Mesendoderm (in vitro differentiated cells): ENCODE measurements at regions not wholly inside any gene's neighbourhood (a gene's known extent, or its start where the extent isn't known, plus 50 kb on each side); places are given as distances from the start of the nearest gene placed in this dataset.

Experiments
- DNase-seq: peaks from one replicate; pipeline ENCODE4 v3.0.0; 2013
- H2AK5ac ChIP-seq: 2 replicates; pipeline ENCODE4 v1.6.1; 2013; ENCODE audit warnings: low read length, inconsistent platforms
- H2BK120ac ChIP-seq: 2 replicates; pipeline ENCODE4 v1.6.1; 2013; ENCODE audit warnings: low read depth, mild to moderate bottlenecking, low read length, moderate library complexity, mixed read lengths
- H2BK15ac ChIP-seq: replicated peaks from 2 replicates; pipeline ENCODE4 v1.6.1; 2013; ENCODE audit warnings: low read depth, mild to moderate bottlenecking, moderate library complexity
- H2BK5ac ChIP-seq: 2 replicates; pipeline ENCODE4 v1.6.1; 2013; ENCODE audit warnings: low read length, inconsistent platforms
- H3K18ac ChIP-seq: 2 replicates; pipeline ENCODE4 v1.6.1; 2013; ENCODE audit warnings: mild to moderate bottlenecking, low read length, mixed read lengths
- H3K23ac ChIP-seq: one replicate; pipeline ENCODE4 v1.6.1; 2013; ENCODE audit warnings: low read length
- H3K27ac ChIP-seq: 2 replicates; pipeline ENCODE4 v1.5.1; 2013; ENCODE audit warnings: low read depth, mild to moderate bottlenecking, inconsistent platforms, low read length, moderate library complexity
- H3K27me3 ChIP-seq: 2 replicates; pipeline ENCODE4 v1.6.1; 2013; ENCODE audit warnings: low read length, control low read depth, mild to moderate bottlenecking, inconsistent platforms; ENCODE audit not compliant: insufficient read depth, poor library complexity
- H3K36me3 ChIP-seq: 2 replicates; pipeline ENCODE4 v1.6.1; 2013; ENCODE audit warnings: low read length, inconsistent platforms; ENCODE audit not compliant: control insufficient read depth, insufficient read depth
- H3K4ac ChIP-seq: one replicate; pipeline ENCODE4 v1.6.1; 2013; ENCODE audit warnings: low read depth, mild to moderate bottlenecking, low read length, moderate library complexity
- H3K4me1 ChIP-seq: 2 replicates; pipeline ENCODE4 v1.6.1; 2013; ENCODE audit warnings: low read depth, low read length, inconsistent platforms; ENCODE audit not compliant: control insufficient read depth
- H3K4me2 ChIP-seq: 2 replicates; pipeline ENCODE4 v1.6.1; 2013; ENCODE audit warnings: low read length
- H3K4me3 ChIP-seq: 2 replicates; pipeline ENCODE4 v1.5.1; 2013; ENCODE audit warnings: mild to moderate bottlenecking, low read length
- H3K56ac ChIP-seq: one replicate; pipeline ENCODE4 v1.6.1; 2013; ENCODE audit warnings: low read length
- H3K79me1 ChIP-seq: 2 replicates; pipeline ENCODE4 v1.6.1; 2013; ENCODE audit warnings: low read length, inconsistent platforms
- H3K79me2 ChIP-seq: 2 replicates; pipeline ENCODE4 v1.6.1; 2013; ENCODE audit warnings: mild to moderate bottlenecking, low read length; ENCODE audit not compliant: control insufficient read depth, insufficient read depth
- H3K9ac ChIP-seq: 2 replicates; pipeline ENCODE4 v1.6.1; 2013; ENCODE audit warnings: low read length, inconsistent platforms
- H4K5ac ChIP-seq: one replicate; pipeline ENCODE4 v1.6.1; 2013; ENCODE audit warnings: low read length
- H4K8ac ChIP-seq: one replicate; pipeline ENCODE4 v1.6.1; 2013; ENCODE audit warnings: low read depth, mild to moderate bottlenecking, control low read depth, low read length, moderate library complexity
- WGBS: extraction: QIAGEN DNeasy Blood & Tissue Kit; methylation state at CpG from one replicate; pipeline ENCODE4 v1.1.7; 2013; ENCODE audit warnings: low lambda C conversion rate, missing lambda C conversion rate; ENCODE audit not compliant: insufficient coverage; ENCODE audit errors: extremely low coverage; 5-methylcytosine and 5-hydroxymethylcytosine counted together

- Histone ChIP-seq H3K18ac (no peak overlapping the region), H3K56ac (no peak overlapping the region), H3K36me3 (no peaks in the 10 kb centered on the region), H3K79me2 (no peaks in the 10 kb centered on the region), H4K8ac (no peak overlapping the region), H3K27ac (no peak overlapping the region), H2BK120ac (no peak overlapping the region), H3K23ac (no peak overlapping the region), H2BK5ac (no peak overlapping the region), H2BK15ac (no peak overlapping the region), H3K27me3 (no peaks in the 10 kb centered on the region), H3K4ac (no peak overlapping the region), H4K5ac (no peak overlapping the region), H3K79me1 (no peaks in the 10 kb centered on the region), H3K9ac (no peak overlapping the region), H2AK5ac (no peak overlapping the region), H3K4me1 (no peaks in the 10 kb centered on the region), H3K4me2 (no peak overlapping the region), H3K4me3 (no peak overlapping the region)
- no peak for DNase-seq
- WGBS = no CpG with 5 or more reads among the region's 4 CpGs
Observed at GRCh38 chr20:11810311-11811083, 107.2 kb upstream of the BTBD3 start.

GRCh38 chr20:11813106-11813890, 104.4 kb upstream of the BTBD3 start:
- no peaks in the 10 kb centered on the region for H3K79me2 ChIP-seq
- no peak overlapping the region for H3K56ac ChIP-seq
- no peak overlapping the region for H4K5ac ChIP-seq
- H3K9ac ChIP-seq = no peak overlapping the region
- no peak overlapping the region for H3K18ac ChIP-seq
- no peaks in the 10 kb centered on the region for H3K27me3 ChIP-seq
- H3K4me2 ChIP-seq = no peak overlapping the region
- H3K4me1 ChIP-seq = no peaks in the 10 kb centered on the region
- no peaks in the 10 kb centered on the region for H3K36me3 ChIP-seq
- no peak overlapping the region for H4K8ac ChIP-seq
- no peak overlapping the region for H3K4ac ChIP-seq
- H3K27ac ChIP-seq = no peak overlapping the region
- no peak overlapping the region for H2BK120ac ChIP-seq
- WGBS = no CpG with 5 or more reads among the region's 14 CpGs
- no peaks in the 10 kb centered on the region for H3K79me1 ChIP-seq
- H3K4me3 ChIP-seq = no peak overlapping the region
- no peak for DNase-seq
- no peak overlapping the region for H2BK5ac ChIP-seq
- H3K23ac ChIP-seq = no peak overlapping the region
- H2BK15ac ChIP-seq = no peak overlapping the region
- no peak overlapping the region for H2AK5ac ChIP-seq

GRCh38 chr20:11814267-11814666, 103.4 kb upstream of the BTBD3 start:
- no CpG with 5 or more reads among the region's 3 CpGs for WGBS
- DNase-seq = peak; percentile 4

GRCh38 chr20:11820838-11821237, 96.9 kb upstream of the BTBD3 start:
- H2BK120ac ChIP-seq = no peak overlapping the region
- no peaks in the 10 kb centered on the region for H3K36me3 ChIP-seq
- no peak overlapping the region for H4K8ac ChIP-seq
- no peak overlapping the region for H3K4ac ChIP-seq
- H3K23ac ChIP-seq = no peak overlapping the region
- no peak overlapping the region for H3K27ac ChIP-seq
- no peak overlapping the region for H3K56ac ChIP-seq
- H3K4me2 ChIP-seq = no peak overlapping the region
- no peak overlapping the region for H3K18ac ChIP-seq
- H3K4me3 ChIP-seq = no peak overlapping the region
- H2BK5ac ChIP-seq = no peak overlapping the region
- no peaks in the 10 kb centered on the region for H3K79me2 ChIP-seq
- H2BK15ac ChIP-seq = no peak overlapping the region
- WGBS = no CpG with 5 or more reads among the region's 1 CpG
- DNase-seq = no peak
- no peak overlapping the region for H4K5ac ChIP-seq
- H3K4me1 ChIP-seq = no peaks in the 10 kb centered on the region
- H2AK5ac ChIP-seq = no peak overlapping the region
- H3K9ac ChIP-seq = no peak overlapping the region
- H3K79me1 ChIP-seq = no peaks in the 10 kb centered on the region
- no peaks in the 10 kb centered on the region for H3K27me3 ChIP-seq

More at GRCh38 chr20:11814267-11814666, 103.4 kb upstream of the BTBD3 start:
- no peaks in the 10 kb centered on the region for H3K36me3 ChIP-seq
- no peak overlapping the region for H3K4me2 ChIP-seq
- no peak overlapping the region for H3K18ac ChIP-seq
- no peak overlapping the region for H4K5ac ChIP-seq
- H2BK120ac ChIP-seq = no peak overlapping the region
- no peak overlapping the region for H3K4me3 ChIP-seq
- H3K4ac ChIP-seq = no peak overlapping the region
- no peak overlapping the region for H3K27ac ChIP-seq
- H2AK5ac ChIP-seq = no peak overlapping the region
- H4K8ac ChIP-seq = no peak overlapping the region
- H3K23ac ChIP-seq = no peak overlapping the region
- H3K4me1 ChIP-seq = no peaks in the 10 kb centered on the region
- H3K56ac ChIP-seq = no peak overlapping the region
- H3K79me1 ChIP-seq = no peaks in the 10 kb centered on the region
- H2BK5ac ChIP-seq = no peak overlapping the region
- H3K79me2 ChIP-seq = no peaks in the 10 kb centered on the region
- no peak overlapping the region for H2BK15ac ChIP-seq
- H3K9ac ChIP-seq = no peak overlapping the region
- no peaks in the 10 kb centered on the region for H3K27me3 ChIP-seq

DNA sequence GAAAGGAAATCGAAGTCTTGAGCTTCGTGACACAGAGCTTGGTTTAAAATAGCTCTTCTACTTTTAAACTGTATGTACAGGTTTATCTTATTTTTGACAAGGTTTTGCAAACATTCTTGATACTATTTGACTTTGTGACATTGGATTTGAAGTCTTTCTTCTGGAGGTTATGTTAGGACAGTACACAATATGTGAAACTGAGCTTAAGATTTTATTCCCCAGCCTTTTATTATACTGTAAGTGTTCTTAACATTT, 95.2 kb upstream of the BTBD3 start:
- H3K27ac ChIP-seq = no peak overlapping the region
- H2BK5ac ChIP-seq = no peak overlapping the region
- no peaks in the 10 kb centered on the region for H3K36me3 ChIP-seq
- no peak overlapping the region for H4K8ac ChIP-seq
- no peak for DNase-seq
- H3K79me2 ChIP-seq = no peaks in the 10 kb centered on the region
- H3K4ac ChIP-seq = no peak overlapping the region
- no peaks in the 10 kb centered on the region for H3K79me1 ChIP-seq
- H3K23ac ChIP-seq = no peak overlapping the region
- no peak overlapping the region for H3K4me2 ChIP-seq
- no peak overlapping the region for H3K4me3 ChIP-seq
- H3K56ac ChIP-seq = no peak overlapping the region
- H3K27me3 ChIP-seq = no peaks in the 10 kb centered on the region
- H2AK5ac ChIP-seq = no peak overlapping the region
- no peak overlapping the region for H2BK120ac ChIP-seq
- no peaks in the 10 kb centered on the region for H3K4me1 ChIP-seq
- no peak overlapping the region for H2BK15ac ChIP-seq
- WGBS = no CpG with 5 or more reads among the region's 2 CpGs
- no peak overlapping the region for H4K5ac ChIP-seq
- no peak overlapping the region for H3K9ac ChIP-seq
- H3K18ac ChIP-seq = no peak overlapping the region
